Fibroblast of pulmonary artery (primary cell): ENCODE measurements at regions not wholly inside any gene's neighbourhood (a gene's known extent, or its start where the extent isn't known, plus 50 kb on each side); places are given as distances from the start of the nearest gene placed in this dataset.
"Not testable (repeated sequence)": the region's sequence is repeated elsewhere in the genome, so short reads cannot be mapped to it uniquely, and the experiment has no call there.

ENCODE experiments used
- DNase-seq: peaks from one replicate; pipeline ENCODE4 v3.0.0-alpha.2; 2010; ENCODE audit warnings: low read depth
- H3K4me3 ChIP-seq: replicated peaks from 2 replicates; pipeline ENCODE4 v1.5.1; 2011; ENCODE audit warnings: low read depth, mild to moderate bottlenecking, control low read depth, low read length, moderate library complexity
- TF ChIP-seq, protein P1 (sequence below): IDR thresholded peaks from 2 replicates; pipeline ENCODE4 v1.5.1; 2011; ENCODE audit warnings: mild to moderate bottlenecking, control low read depth, low read length, inconsistent platforms; ENCODE audit errors: missing control alignments

GRCh38 chr2:43005975-43006833, 213.8 kb upstream of the HAAO start:
- H3K4me3 ChIP-seq: no peak overlapping the region
- DNase-seq: no peak
- TF ChIP-seq, protein P1, sequence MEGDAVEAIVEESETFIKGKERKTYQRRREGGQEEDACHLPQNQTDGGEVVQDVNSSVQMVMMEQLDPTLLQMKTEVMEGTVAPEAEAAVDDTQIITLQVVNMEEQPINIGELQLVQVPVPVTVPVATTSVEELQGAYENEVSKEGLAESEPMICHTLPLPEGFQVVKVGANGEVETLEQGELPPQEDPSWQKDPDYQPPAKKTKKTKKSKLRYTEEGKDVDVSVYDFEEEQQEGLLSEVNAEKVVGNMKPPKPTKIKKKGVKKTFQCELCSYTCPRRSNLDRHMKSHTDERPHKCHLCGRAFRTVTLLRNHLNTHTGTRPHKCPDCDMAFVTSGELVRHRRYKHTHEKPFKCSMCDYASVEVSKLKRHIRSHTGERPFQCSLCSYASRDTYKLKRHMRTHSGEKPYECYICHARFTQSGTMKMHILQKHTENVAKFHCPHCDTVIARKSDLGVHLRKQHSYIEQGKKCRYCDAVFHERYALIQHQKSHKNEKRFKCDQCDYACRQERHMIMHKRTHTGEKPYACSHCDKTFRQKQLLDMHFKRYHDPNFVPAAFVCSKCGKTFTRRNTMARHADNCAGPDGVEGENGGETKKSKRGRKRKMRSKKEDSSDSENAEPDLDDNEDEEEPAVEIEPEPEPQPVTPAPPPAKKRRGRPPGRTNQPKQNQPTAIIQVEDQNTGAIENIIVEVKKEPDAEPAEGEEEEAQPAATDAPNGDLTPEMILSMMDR: no peak

- DNase-seq: no peak
- TF ChIP-seq, protein P1: no peak
- H3K4me3 ChIP-seq: no peak overlapping the region
Measured at GRCh38 chr2:43005245-43005974, 213.0 kb upstream of the HAAO start.

GRCh38 chr2:43004879-43005244, 212.5 kb upstream of the HAAO start:
- no peak overlapping the region for H3K4me3 ChIP-seq
- no peak for DNase-seq
- TF ChIP-seq, protein P1: no peak

DNA sequence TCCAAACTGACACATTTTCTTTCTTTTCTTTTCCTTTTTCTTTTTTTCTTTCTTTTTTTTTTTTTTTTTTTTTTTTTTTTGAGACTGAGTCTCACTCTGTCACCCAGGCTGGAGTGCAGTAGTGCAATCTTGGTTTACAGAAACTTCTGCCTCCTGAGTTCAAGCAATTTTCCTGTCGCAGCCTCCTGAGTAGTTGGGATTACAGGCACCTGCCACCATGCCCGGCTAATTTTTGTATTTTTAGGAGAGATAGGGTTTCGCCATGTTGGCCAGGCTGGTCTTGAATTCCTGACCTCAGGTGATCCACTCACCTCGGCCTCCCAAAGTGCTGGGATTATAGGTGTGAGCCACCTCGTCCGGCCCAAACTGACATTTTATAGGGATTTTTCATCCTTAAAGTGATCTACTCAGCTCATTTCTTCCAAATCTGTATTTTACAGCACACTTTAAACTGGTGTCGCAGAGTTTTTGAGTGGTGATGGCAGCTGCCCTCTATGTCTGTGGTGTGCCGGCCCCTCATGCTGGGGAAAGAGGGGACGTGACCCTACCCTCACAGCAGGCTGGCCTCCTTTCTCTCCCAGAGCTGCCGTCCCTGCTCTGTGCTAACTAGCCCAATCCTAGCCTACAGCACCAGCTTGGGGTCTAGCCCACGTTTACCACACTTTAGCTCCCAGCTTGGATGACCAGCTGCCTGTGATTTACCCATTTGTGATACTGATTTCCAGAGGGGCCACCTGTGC, 211.9 kb upstream of the HAAO start:
- not testable (repeated sequence) for DNase-seq, H3K4me3 ChIP-seq

DNA sequence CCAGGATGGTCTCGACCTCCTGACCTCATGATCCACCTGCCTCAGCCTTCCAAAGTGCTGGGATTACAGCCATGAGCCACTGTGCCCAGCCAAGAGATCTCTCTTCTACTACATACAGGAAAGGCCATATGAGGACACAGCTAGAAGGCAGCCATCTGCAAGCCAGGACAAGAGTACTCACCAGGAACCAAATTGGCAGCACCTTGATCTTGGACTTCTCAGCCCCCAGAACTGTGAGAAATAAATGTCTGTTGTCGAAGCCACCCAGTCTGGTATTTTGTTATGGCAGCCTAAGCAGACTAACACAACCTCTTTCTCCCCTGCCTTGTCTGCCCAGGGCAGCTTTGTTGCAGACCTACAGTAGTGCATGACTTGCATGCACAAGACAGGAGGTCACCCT, 211.3 kb upstream of the HAAO start:
- TF ChIP-seq, protein P1: no peak
- no peak for DNase-seq
- no peak overlapping the region for H3K4me3 ChIP-seq

DNA sequence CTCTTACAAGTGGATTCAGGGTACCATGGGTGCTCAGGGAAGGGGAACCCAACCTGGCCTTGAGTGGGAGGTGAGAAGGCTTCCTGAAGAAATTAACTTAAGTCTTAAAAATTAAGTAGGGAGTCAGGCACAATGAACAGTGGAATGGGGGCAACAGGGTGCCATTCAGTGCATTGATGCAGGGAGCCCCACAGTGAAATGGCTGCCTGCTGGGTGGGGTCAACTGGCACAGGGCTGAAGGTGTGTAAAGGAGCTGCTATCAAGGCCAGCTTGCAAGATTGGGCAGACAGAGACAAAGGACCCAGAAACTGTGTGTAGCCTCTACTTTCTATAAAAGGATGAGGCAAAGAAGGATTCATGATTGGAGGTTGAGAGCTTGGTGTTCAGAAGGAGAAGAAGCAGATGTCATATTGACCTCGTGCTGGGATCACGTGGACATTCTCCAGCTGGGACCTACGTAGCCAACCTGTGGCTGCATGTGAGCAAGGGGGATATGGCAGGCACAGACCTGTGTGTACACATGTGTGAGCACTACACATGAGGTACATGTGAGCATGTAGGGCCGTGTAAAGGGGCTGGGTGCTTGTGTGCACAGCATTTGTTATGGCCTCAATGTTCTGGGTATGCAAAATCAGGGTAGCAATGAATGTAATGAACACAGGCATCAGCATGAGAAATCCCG, 209.5 kb upstream of the HAAO start:
- DNase-seq: no peak
- H3K4me3 ChIP-seq: no peak overlapping the region
- TF ChIP-seq, protein P1: no peak

DNA sequence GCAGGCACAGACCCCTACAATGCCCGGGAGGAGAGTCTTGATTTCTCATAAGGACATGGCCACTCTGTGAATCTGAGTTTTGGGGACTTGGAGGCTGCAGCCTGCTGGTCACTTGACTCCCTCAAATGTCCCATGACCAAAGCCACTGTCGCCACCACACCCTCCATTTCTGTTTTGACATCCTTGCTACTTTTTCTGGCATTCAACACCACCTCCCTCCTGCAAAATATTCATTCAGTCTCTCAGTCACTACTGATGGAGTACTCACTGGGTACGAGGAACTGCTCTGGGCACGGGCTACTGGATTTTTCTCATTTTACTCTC, 208.6 kb upstream of the HAAO start:
- no peak overlapping the region for H3K4me3 ChIP-seq
- TF ChIP-seq, protein P1: no peak
- no peak for DNase-seq
